Heart left ventricle (tissue), 16 donors: ENCODE measurements at regions not wholly inside any gene's neighbourhood (a gene's known extent, or its start where the extent isn't known, plus 50 kb on each side); places are given as distances from the start of the nearest gene placed in this dataset.

Experiments
- ATAC-seq, 4 donors: fragments of 200-7000 bp; cut with Tn5 transposase; one replicate each; pipeline ENCODE4 v1.9.1; 2020 to 2022; ENCODE audit warnings: moderate library complexity in 4 of 4, mild to moderate bottlenecking in 3 of 4, moderate number of reproducible peaks in 1 of 4
- DNase-seq, 5 donors: peaks; one replicate each; pipeline ENCODE4 v3.0.0-alpha.2; 2020
- H3K27ac ChIP-seq, 12 donors: fragments of 200-600 bp; sonication (generic) in 4 of 12; one replicate each; pipeline versions ENCODE4 v1.5.0 to v1.8.0; 2016 to 2022; ENCODE audit warnings: mild to moderate bottlenecking in 2 of 12
- H3K27me3 ChIP-seq, 9 donors: fragments of 200-600 bp; sonication (generic) in 2 of 9; one replicate each; pipeline versions ENCODE4 v1.5.1 to v1.8.0; 2016 to 2022; ENCODE audit warnings: mild to moderate bottlenecking in 3 of 9
- H3K36me3 ChIP-seq, 9 donors: fragments of 200-600 bp; sonication (generic) in 2 of 9; one replicate each; pipeline versions ENCODE4 v1.5.0 to v1.8.0; 2018 to 2022; ENCODE audit warnings: mild to moderate bottlenecking in 2 of 9
- H3K4me1 ChIP-seq, 12 donors: fragments of 200-600 bp; sonication (generic) in 4 of 12; one replicate each; pipeline versions ENCODE4 v1.5.0 to v1.8.0; 2016 to 2022; ENCODE audit warnings: mild to moderate bottlenecking in 3 of 12
- H3K4me3 ChIP-seq, 12 donors: fragments of 200-600 bp; sonication (generic) in 4 of 12; one replicate each; pipeline versions ENCODE4 v1.5.0 to v1.8.0; 2017 to 2022; ENCODE audit warnings: mild to moderate bottlenecking in 9 of 12, moderate library complexity in 4 of 12
- H3K9me3 ChIP-seq, 12 donors: fragments of 200-600 bp; sonication (generic) in 4 of 12; one replicate each; pipeline versions ENCODE4 v1.5.0 to v1.8.0; 2016 to 2022; ENCODE audit warnings: mild to moderate bottlenecking in 1 of 12
- CTCF ChIP-seq, 12 donors: fragments of 200-600 bp; sonication (generic) in 4 of 12; IDR thresholded peaks; one replicate each; pipeline versions ENCODE4 v1.5.0 to v1.8.0; 2018 to 2022; ENCODE audit warnings: antibody characterized with exemption in 12 of 12, mild to moderate bottlenecking in 5 of 12
- POLR2A ChIP-seq, 2 donors: fragments of 450-650 bp; IDR thresholded peaks; one replicate each; pipeline ENCODE4 v1.6.1; 2017; ENCODE audit warnings: antibody characterized with exemption in 2 of 2, mild to moderate bottlenecking in 2 of 2, moderate library complexity in 2 of 2
- WGBS, 4 donors: extraction: QIAGEN DNeasy Blood & Tissue Kit in 2 of 4; methylation state at CpG; one replicate each; pipeline versions ENCODE4 v1.1.5 to v1.1.7; 2013 to 2018; 5-methylcytosine and 5-hydroxymethylcytosine counted together
- intact Hi-C, 10 donors: fragments of 100-400 bp; cut with DNase I; formaldehyde crosslinking; loops; one replicate each; pipeline versions ENCODE4 v1.11.1 to v1.14.2; 2022
- donor health status: ischemic (EF 13 %, LVEDD 7.1; RV severe dilation, severe dysfunction).
- donor health status: healthy with polysubstance abuse.
- donor health status: DM: no; HTN: yes; CAD: no.
- donor health status: DM: no; HTN: no; CAD: no.
- donor health status: ischemic (EF 25% LVEDD 6.9; RV normal size, moderate dysfunction).
- donor health status: ischemic (EF 25% LVEDD 5.7; RV mildly dilated, moderate dysfunction).
- donor health status: healthy.
- donor health status: DM: yes; HTN: yes; CAD: no.
- donor health status: ischemic (EF 35%, LVEDD 5.7; RV mildly dilated, moderate dysfunction).
- donor health status: nonischemic (EF 11% LVEDD 7.7; RV severe dilation, severe dysfunction).
- donor health status: DM: yes; HTN: yes; CAD: no.
- donor health status: PGD.
- donor health status: ischemic (EF 29% LVEDD 5.4; RV normal size, mild dysfunction).
- donor health status: nonischemic (EF 23%, LVEDD 6.1; RV moderate dilation, normal function).

- Histone ChIP-seq H3K9me3 (no peaks in the 10 kb centered on the region), H3K27me3 (no peaks in the 10 kb centered on the region), H3K4me3 (no peak overlapping the region), H3K27ac (no peak overlapping the region), H3K36me3 (no peaks in the 10 kb centered on the region), H3K4me1 (peaks cover 0 to 10% (median 0%) of the 10 kb centered on the region in 12 donors)
- no peak for DNase-seq
- no peak for ATAC-seq
- 91 to 95% (median 92%) methylated on average over 3 of the region's 3 CpGs for WGBS, 4 donors
- intact Hi-C loops = no loop called here
- TF ChIP-seq POLR2A (IDR thresholded peaks at IDR 0.05) (no peak), CTCF (IDR thresholded peaks at IDR 0.05) (no peak)
Observed at GRCh38 chr6:113010196-113010989, 663.3 kb downstream of the RFPL4B start.

- WGBS, 4 donors = 0% methylated on average over 1 of the region's 1 CpG
- Histone ChIP-seq H3K27me3 (no peaks in the 10 kb centered on the region), H3K4me3 (no peak overlapping the region), H3K27ac (peak overlapping the region in 1 of 12 donors; percentile 28), H3K9me3 (no peaks in the 10 kb centered on the region), H3K36me3 (no peaks in the 10 kb centered on the region), H3K4me1 (peaks cover 0 to 10% (median 0%) of the 10 kb centered on the region in 12 donors)
- TF ChIP-seq CTCF (IDR thresholded peaks at IDR 0.05) (no peak), POLR2A (IDR thresholded peaks at IDR 0.05) (no peak)
- intact Hi-C loops = no loop called here
- DNase-seq (no peak), ATAC-seq (peak in 1 of 4 donors; percentile 12)
Observed at GRCh38 chr6:113011389-113011788, 664.3 kb downstream of the RFPL4B start.

- ATAC-seq = no peak
- Histone ChIP-seq H3K27me3 (no peaks in the 10 kb centered on the region), H3K36me3 (no peaks in the 10 kb centered on the region), H3K9me3 (no peaks in the 10 kb centered on the region), H3K27ac (peak overlapping the region in 1 of 12 donors; percentile 28), H3K4me3 (no peak overlapping the region), H3K4me1 (peaks cover 0 to 10% (median 0%) of the 10 kb centered on the region in 12 donors)
- WGBS, 4 donors = 64 to 67% (median 65%) methylated on average over 5 of the region's 5 CpGs
- DNase-seq = no peak
- TF ChIP-seq POLR2A (IDR thresholded peaks at IDR 0.05) = no peak
- no peak for TF ChIP-seq CTCF (IDR thresholded peaks at IDR 0.05)
- intact Hi-C loops = no loop called here
Observed at GRCh38 chr6:113011801-113012200, 664.7 kb downstream of the RFPL4B start.

- Histone ChIP-seq H3K36me3 (no peaks in the 10 kb centered on the region), H3K4me3 (no peak overlapping the region), H3K9me3 (no peaks in the 10 kb centered on the region), H3K27ac (no peak overlapping the region), H3K4me1 (peaks cover 0 to 30% (median 4%) of the 10 kb centered on the region in 12 donors), H3K27me3 (no peaks in the 10 kb centered on the region)
- TF ChIP-seq CTCF (IDR thresholded peaks at IDR 0.05) (no peak), POLR2A (IDR thresholded peaks at IDR 0.05) (no peak)
- WGBS, 4 donors = 64 to 67% (median 65%) methylated on average over 8 of the region's 8 CpGs
- peak in 1 of 5 donors; percentile 20 for DNase-seq
- ATAC-seq = peak in 3 of 4 donors; percentile 33 to 56 (median 49)
- intact Hi-C loops = no loop called here
Observed at GRCh38 chr6:113015249-113015648, 668.1 kb downstream of the RFPL4B start.
